Right cardiac atrium (tissue), 5 donors: ENCODE measurements at regions not wholly inside any gene's neighbourhood (a gene's known extent, or its start where the extent isn't known, plus 50 kb on each side); places are given as distances from the start of the nearest gene placed in this dataset.

ENCODE experiments used
- ATAC-seq, 2 donors: fragments of 200-7000 bp; cut with Tn5 transposase; one replicate each; pipeline versions ENCODE4 v1.8.0 to v1.9.1; 2020; ENCODE audit warnings: moderate library complexity in 2 of 2, mild to moderate bottlenecking in 1 of 2
- DNase-seq, 3 donors: peaks; one replicate each; pipeline ENCODE4 v3.0.0-alpha.2; 2020
- H3K27ac ChIP-seq: one replicate; pipeline ENCODE4 v1.5.1; 2013; ENCODE audit warnings: mild to moderate bottlenecking, low read length, control low read depth, moderate library complexity
- H3K27me3 ChIP-seq: one replicate; pipeline ENCODE4 v1.6.1; 2013; ENCODE audit not compliant: control insufficient read depth, insufficient read depth
- H3K4me1 ChIP-seq: one replicate; pipeline ENCODE4 v1.6.1; 2013; ENCODE audit warnings: low read length; ENCODE audit not compliant: control insufficient read depth, insufficient read depth
- H3K4me3 ChIP-seq: one replicate; pipeline ENCODE4 v1.5.1; 2013; ENCODE audit warnings: low read length, control low read depth
- H3K9me3 ChIP-seq: one replicate; pipeline ENCODE4 v1.6.1; 2013; ENCODE audit warnings: low read length; ENCODE audit not compliant: control insufficient read depth
- WGBS: extraction: QIAGEN DNeasy Blood & Tissue Kit; methylation state at CpG from one replicate; pipeline ENCODE4 v1.1.7; 2013; 5-methylcytosine and 5-hydroxymethylcytosine counted together
- intact Hi-C, 4 donors: fragments of 100-400 bp; cut with DNase I; formaldehyde crosslinking; loops; one replicate each; pipeline versions ENCODE4 v1.11.0 to v1.14.0; 2022 to 2023
- donor health status: healthy with polysubstance abuse.
- donor health status: DM: no; HTN: yes; CAD: no.
- donor health status: DM: no; HTN: no; CAD: no.
- donor health status: DM: no; HTN: yes; CAD: no; lungs with severe emphysema.
- donor health status: DM: yes; HTN: yes; CAD: no.

GRCh38 chr20:1784586-1784985 is 110.6 kb upstream of the SIRPA start:
- ATAC-seq: no peak
- no peaks in the 10 kb centered on the region for H3K27me3 ChIP-seq
- H3K9me3 ChIP-seq: no peaks in the 10 kb centered on the region
- WGBS: 80% methylated on average over 4 of the region's 4 CpGs
- H3K27ac ChIP-seq: no peak overlapping the region
- no peak overlapping the region for H3K4me3 ChIP-seq
- H3K4me1 ChIP-seq: no peaks in the 10 kb centered on the region
- intact Hi-C loops: no loop called here
- no peak for DNase-seq

GRCh38 chr20:1783245-1783644 is 112.0 kb upstream of the SIRPA start:
- DNase-seq (no peak), ATAC-seq (no peak)
- Histone ChIP-seq H3K4me3 (no peak overlapping the region), H3K27ac (no peak overlapping the region), H3K27me3 (no peaks in the 10 kb centered on the region), H3K9me3 (no peaks in the 10 kb centered on the region), H3K4me1 (no peaks in the 10 kb centered on the region)
- 74% methylated on average over 4 of the region's 4 CpGs for WGBS
- intact Hi-C loops: no loop called here

DNA sequence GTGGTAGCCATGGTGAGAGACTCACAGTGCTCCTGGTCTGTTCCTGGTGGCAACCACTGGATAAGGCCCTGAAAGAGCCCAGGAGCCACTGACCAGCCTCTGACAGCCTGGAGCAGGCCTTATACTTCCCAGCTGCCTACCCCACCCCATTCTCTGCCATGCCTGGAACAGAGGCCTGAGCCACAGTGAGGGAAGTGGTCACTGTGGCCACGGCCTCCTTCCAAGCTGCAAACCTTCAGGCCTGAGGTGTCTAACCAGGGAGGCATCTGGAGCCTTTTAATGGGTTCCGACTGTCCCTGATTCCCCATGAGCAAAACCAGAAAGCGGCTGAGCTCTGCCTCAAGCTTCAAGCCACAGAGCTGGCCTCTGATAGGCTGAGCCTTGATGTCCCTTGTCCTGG is 113.0 kb upstream of the SIRPA start:
- intact Hi-C loops: no loop called here

GRCh38 chr20:1779567-1779966 is 115.6 kb upstream of the SIRPA start:
- no peaks in the 10 kb centered on the region for H3K27me3 ChIP-seq
- peaks cover 4% of the 10 kb centered on the region for H3K4me1 ChIP-seq
- no peak for ATAC-seq
- WGBS: 89% methylated on average over 5 of the region's 5 CpGs
- no peaks in the 10 kb centered on the region for H3K9me3 ChIP-seq
- H3K4me3 ChIP-seq: no peak overlapping the region
- no peak overlapping the region for H3K27ac ChIP-seq
- intact Hi-C loops: no loop called here
- DNase-seq: no peak

More for the DNA sequence above, 113.0 kb upstream of the SIRPA start:
- ATAC-seq: no peak
- Histone ChIP-seq H3K27me3 (no peaks in the 10 kb centered on the region), H3K4me1 (no peaks in the 10 kb centered on the region), H3K4me3 (no peak overlapping the region), H3K27ac (no peak overlapping the region), H3K9me3 (no peaks in the 10 kb centered on the region)
- DNase-seq: no peak
- 81% methylated on average over 3 of the region's 3 CpGs for WGBS

- ATAC-seq (no peak), DNase-seq (no peak)
- intact Hi-C loops: no loop called here
- no peak overlapping the region for H3K4me3 ChIP-seq
- no peak overlapping the region for H3K27ac ChIP-seq
- 85% methylated on average over 12 of the region's 12 CpGs for WGBS
- H3K9me3 ChIP-seq: no peaks in the 10 kb centered on the region
- H3K27me3 ChIP-seq: no peaks in the 10 kb centered on the region
- H3K4me1 ChIP-seq: peaks cover 4% of the 10 kb centered on the region
These were observed 116.9 kb upstream of the SIRPA start for GRCh38 chr20:1778338-1778737.

GRCh38 chr20:1777476-1777820 is 117.8 kb upstream of the SIRPA start:
- H3K27ac ChIP-seq: no peak overlapping the region
- intact Hi-C loops: no loop called here
- no peaks in the 10 kb centered on the region for H3K27me3 ChIP-seq
- 21% methylated on average over 14 of the region's 14 CpGs for WGBS
- no peaks in the 10 kb centered on the region for H3K9me3 ChIP-seq
- ATAC-seq (no peak), DNase-seq (no peak)
- no peak overlapping the region for H3K4me3 ChIP-seq
- peaks cover 4% of the 10 kb centered on the region for H3K4me1 ChIP-seq

DNA sequence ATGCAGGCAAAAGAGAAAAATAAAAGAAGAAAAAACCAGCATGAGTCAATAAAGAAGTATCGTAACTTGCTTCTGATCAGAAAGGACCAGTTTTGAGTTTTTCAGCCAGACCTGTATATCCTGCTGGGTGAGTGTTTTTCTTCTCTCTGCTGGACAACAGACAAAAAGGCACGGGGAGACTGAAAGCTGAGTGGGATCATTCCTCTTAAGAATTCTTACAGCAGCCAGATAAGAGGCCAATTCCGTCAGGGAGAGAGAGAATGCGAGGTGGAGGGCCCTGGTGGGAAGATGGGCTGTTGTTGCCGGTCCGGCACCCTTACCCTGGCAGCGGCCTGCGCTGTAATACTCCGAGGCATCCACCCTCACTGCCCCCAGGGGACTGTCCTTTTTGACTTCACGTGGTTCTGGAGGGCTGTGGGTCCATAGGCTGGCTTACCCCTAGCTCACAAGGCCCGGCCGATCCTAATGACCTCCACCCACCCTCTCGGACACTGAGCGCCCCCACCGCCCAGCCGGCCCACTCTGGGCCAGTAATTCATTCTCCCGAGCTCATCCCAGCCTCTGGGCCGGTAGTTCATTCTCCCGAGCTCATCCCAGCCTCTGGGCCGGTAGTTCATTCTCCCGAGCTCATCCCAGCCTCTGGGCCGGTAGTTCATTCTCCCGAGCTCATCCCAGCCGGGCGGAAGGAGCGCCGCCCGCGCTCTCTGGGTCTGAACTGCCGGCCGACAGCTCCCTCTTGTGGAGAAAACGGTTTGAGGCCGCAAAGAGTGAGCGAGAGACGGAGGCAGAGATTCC is 118.3 kb upstream of the SIRPA start:
- H3K4me3 ChIP-seq: peak overlapping the region; percentile 89
- DNase-seq: peak; percentile 90 to 96 (median 94)
- whole genome bisulfite sequencing: 2% methylated on average over 35 of the region's 35 CpGs

GRCh38 chr20:1775117-1775516 is 117.5 kb upstream of the SIRPG start:
- Histone ChIP-seq H3K9me3 (no peaks in the 10 kb centered on the region), H3K4me3 (no peak overlapping the region), H3K27ac (no peak overlapping the region), H3K27me3 (no peaks in the 10 kb centered on the region), H3K4me1 (peaks cover 4% of the 10 kb centered on the region)
- 83% methylated on average over 2 of the region's 2 CpGs for WGBS
- intact Hi-C loops: no loop called here
- ATAC-seq (no peak), DNase-seq (no peak)

More for the DNA sequence above, 118.3 kb upstream of the SIRPA start:
- peak; percentile 96 to 98 for ATAC-seq
- no peaks in the 10 kb centered on the region for H3K9me3 ChIP-seq
- intact Hi-C loops: no loop called here
- peak overlapping the region; percentile 75 for H3K27ac ChIP-seq
- H3K4me1 ChIP-seq: peaks cover 4% of the 10 kb centered on the region
- H3K27me3 ChIP-seq: no peaks in the 10 kb centered on the region

DNA sequence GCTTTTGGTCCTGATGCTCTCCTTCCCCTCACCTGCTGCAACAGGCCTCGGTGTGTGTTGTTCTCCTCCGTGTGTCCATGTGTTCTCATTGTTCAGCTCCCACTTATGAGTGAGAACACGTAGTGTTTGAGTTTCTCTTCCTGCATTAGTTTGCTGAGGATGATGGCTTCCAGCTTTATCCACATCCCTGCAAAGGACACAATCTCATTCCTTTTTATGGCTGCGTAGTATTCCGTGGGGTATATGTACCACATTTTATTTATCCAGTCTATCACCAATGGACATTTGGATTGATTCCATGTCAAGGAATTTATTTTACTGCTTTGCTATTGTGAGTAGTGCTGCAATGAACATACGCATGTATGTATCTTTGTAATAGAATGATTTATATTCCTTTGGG is 116.9 kb upstream of the SIRPG start:
- Histone ChIP-seq H3K27me3 (no peaks in the 10 kb centered on the region), H3K4me3 (no peak overlapping the region), H3K9me3 (no peaks in the 10 kb centered on the region), H3K4me1 (peaks cover 4% of the 10 kb centered on the region), H3K27ac (no peak overlapping the region)
- WGBS: 98% methylated on average over 6 of the region's 6 CpGs
- intact Hi-C loops: no loop called here
- ATAC-seq (no peak), DNase-seq (no peak)

- H3K4me1 ChIP-seq: peaks cover 4% of the 10 kb centered on the region
- no peak overlapping the region for H3K4me3 ChIP-seq
- ATAC-seq: no peak
- DNase-seq: no peak
- no peak overlapping the region for H3K27ac ChIP-seq
- H3K9me3 ChIP-seq: no peaks in the 10 kb centered on the region
- no peaks in the 10 kb centered on the region for H3K27me3 ChIP-seq
- WGBS: 92% methylated on average over 2 of the region's 2 CpGs
- intact Hi-C loops: no loop called here
These were observed 116.2 kb upstream of the SIRPG start for GRCh38 chr20:1773816-1774215.

- H3K27me3 ChIP-seq: no peaks in the 10 kb centered on the region
- H3K27ac ChIP-seq: no peak overlapping the region
- DNase-seq (no peak), ATAC-seq (no peak)
- intact Hi-C loops: loop anchor here in 2 of 4 donors (10.0 kb wide), 2 partner anchors 405 to 685 kb away; no protein-coding TSS in a partner anchor
- no peaks in the 10 kb centered on the region for H3K4me1 ChIP-seq
- 90% methylated on average over 3 of the region's 3 CpGs for WGBS
- H3K4me3 ChIP-seq: no peak overlapping the region
- H3K9me3 ChIP-seq: no peaks in the 10 kb centered on the region
These were observed 111.9 kb upstream of the SIRPG start for GRCh38 chr20:1769491-1769890.

GRCh38 chr20:1766731-1767130 is 109.2 kb upstream of the SIRPG start:
- H3K27ac ChIP-seq: no peak overlapping the region
- H3K4me1 ChIP-seq: no peaks in the 10 kb centered on the region
- no peak for DNase-seq
- 95% methylated on average over 1 of the region's 1 CpG for WGBS
- no peaks in the 10 kb centered on the region for H3K27me3 ChIP-seq
- no peak for ATAC-seq
- no peak overlapping the region for H3K4me3 ChIP-seq
- intact Hi-C loops: loop anchor here in 2 of 4 donors (10.0 kb wide), 2 partner anchors 408 to 688 kb away; no protein-coding TSS in a partner anchor
- H3K9me3 ChIP-seq: no peaks in the 10 kb centered on the region
